H1 (cell line): ENCODE measurements at regions not wholly inside any gene's neighbourhood (a gene's known extent, or its start where the extent isn't known, plus 50 kb on each side); places are given as distances from the start of the nearest gene placed in this dataset.
A peak's percentile ranks its signal among the peaks of the same experiment; 100 is the strongest.

ENCODE experiments used
- BCL11A ChIP-seq, 2 experiments: IDR thresholded peaks; one replicate each; pipeline ENCODE4 v1.6.1; 2011; ENCODE audit warnings: low read depth in 2 of 2, low read length in 2 of 2, mild to moderate bottlenecking in 2 of 2
- CTCF ChIP-seq, 3 experiments: IDR thresholded peaks; 1 replicate in 2 of 3; 2 replicates in 1 of 3; pipeline versions ENCODE4 v1.5.1 to v1.6.1; 2011; ENCODE audit warnings: low read length in 3 of 3, mild to moderate bottlenecking in 3 of 3, inconsistent platforms in 2 of 3, low read depth in 1 of 3, moderate library complexity in 1 of 3; ENCODE audit not compliant: insufficient read depth in 1 of 3; ENCODE audit errors: control extremely low read depth in 1 of 3
- EP300 ChIP-seq, 2 experiments: IDR thresholded peaks; 1 replicate in 1 of 2; 2 replicates in 1 of 2; pipeline ENCODE4 v1.6.1; 2011 to 2012; ENCODE audit warnings: low read depth in 2 of 2, low read length in 2 of 2, mild to moderate bottlenecking in 2 of 2, borderline replicate concordance in 1 of 2, inconsistent platforms in 1 of 2, moderate library complexity in 1 of 2
- MAX ChIP-seq: IDR thresholded peaks from 2 replicates; pipeline ENCODE4 v1.6.1; 2012; ENCODE audit warnings: inconsistent platforms
- POLR2A ChIP-seq, 2 experiments: IDR thresholded peaks; 1 replicate in 1 of 2; 2 replicates in 1 of 2; pipeline ENCODE4 v1.6.1; 2011; ENCODE audit warnings: low read depth in 2 of 2, low read length in 2 of 2, mild to moderate bottlenecking in 2 of 2; ENCODE audit errors: control extremely low read depth in 1 of 2
- RAD21 ChIP-seq, 2 experiments: IDR thresholded peaks in 1 of 2; conservative IDR thresholded peaks in 1 of 2; 2 replicates each; pipeline ENCODE4 v1.6.1; 2011; ENCODE audit warnings: low read depth in 2 of 2, low read length in 2 of 2, improper control_type of control experiment in 1 of 2, inconsistent platforms in 1 of 2, mild to moderate bottlenecking in 1 of 2, moderate library complexity in 1 of 2
- RBBP5 ChIP-seq: IDR thresholded peaks from 2 replicates; pipeline ENCODE4 v1.7.1; 2012; ENCODE audit warnings: low read depth, mild to moderate bottlenecking, inconsistent platforms, low read length, moderate library complexity, borderline replicate concordance
- RFX5 ChIP-seq: IDR thresholded peaks from 2 replicates; pipeline ENCODE4 v1.6.1; 2011; ENCODE audit warnings: low read depth, low read length, improper control_type of control experiment, borderline replicate concordance
- SUZ12 ChIP-seq: fragments of 200-600 bp; sonication (generic); IDR thresholded peaks from 2 replicates; pipeline ENCODE4 v1.6.1; 2012; ENCODE audit warnings: mild to moderate bottlenecking, inconsistent platforms, low read length, moderate library complexity, mixed read lengths
- TCF12 ChIP-seq: IDR thresholded peaks from 2 replicates; pipeline ENCODE4 v1.6.1; 2011; ENCODE audit warnings: low read depth, mild to moderate bottlenecking, low read length

- TF ChIP-seq RAD21 (IDR thresholded peaks at IDR 0.05 in 1 of 2, conservative IDR thresholded peaks at IDR 0.05 in 1 of 2; ENCODE audit: low read depth in 2 of 2, low read length in 2 of 2) (no peak), POLR2A (IDR thresholded peaks at IDR 0.05; ENCODE audit: control extremely low read depth in 1 of 2, low read depth in 2 of 2, low read length in 2 of 2) (no peak), RFX5 (no peak), BCL11A (IDR thresholded peaks at IDR 0.05; ENCODE audit: low read depth in 2 of 2, low read length in 2 of 2) (peak in 1 of 2 experiments; percentile 29), CTCF (IDR thresholded peaks at IDR 0.05; ENCODE audit: control extremely low read depth in 1 of 3, insufficient read depth in 1 of 3, low read depth in 1 of 3, low read length in 3 of 3) (no peak), SUZ12 (no peak), TCF12 (0 out of 2 replicates have a peak, but pooled peaks have one; percentile 13), EP300 (IDR thresholded peaks at IDR 0.05; ENCODE audit: borderline replicate concordance in 1 of 2, low read depth in 2 of 2, low read length in 2 of 2) (peak in 1 of 2 experiments; percentile 66; a peak in 1 of 3 replicates), RBBP5 (no peak), MAX (no peak)
These were observed 175.4 kb downstream of the SEC16B start for GRCh38 chr1:177794376-177794991.
